Transverse colon (tissue), 4 donors: ENCODE measurements at regions not wholly inside any gene's neighbourhood (a gene's known extent, or its start where the extent isn't known, plus 50 kb on each side); places are given as distances from the start of the nearest gene placed in this dataset.

Experiments used
- DNase-seq: peaks from one replicate; pipeline ENCODE4 v3.0.0-alpha.2; 2019
- H3K27ac ChIP-seq, 4 donors: fragments of 200-600 bp; sonication (generic); 2 replicates each; pipeline ENCODE4 v1.5.1; 2016 to 2018; ENCODE audit warnings: inconsistent platforms in 4 of 4
- H3K27me3 ChIP-seq: fragments of 200-600 bp; sonication (generic); 2 replicates; pipeline ENCODE4 v1.5.1; 2017; ENCODE audit warnings: inconsistent platforms
- H3K36me3 ChIP-seq, 4 donors: fragments of 200-600 bp; sonication (generic); 2 replicates each; pipeline ENCODE4 v1.5.1; 2017 to 2019; ENCODE audit warnings: inconsistent platforms in 4 of 4
- H3K4me1 ChIP-seq, 4 donors: fragments of 200-600 bp; sonication (generic); 2 replicates each; pipeline ENCODE4 v1.5.1; 2017 to 2020; ENCODE audit warnings: inconsistent platforms in 4 of 4
- H3K4me3 ChIP-seq, 4 donors: fragments of 200-600 bp; sonication (generic); 1 replicate in 1 of 4; 2 replicates in 3 of 4; pipeline versions ENCODE4 v1.5.1 to v1.6.1; 2017 to 2019; ENCODE audit warnings: inconsistent platforms in 4 of 4
- H3K9me3 ChIP-seq, 2 donors: fragments of 200-600 bp; sonication (generic); 2 replicates each; pipeline ENCODE4 v1.5.1; 2017 to 2019; ENCODE audit warnings: inconsistent platforms in 2 of 2
- CTCF ChIP-seq, 5 experiments: fragments of 200-600 bp in 3 of 5; fragments of 450-650 bp in 2 of 5; sonication (generic) in 3 of 5; IDR thresholded peaks; 1 replicate in 2 of 5; 2 replicates in 3 of 5; pipeline ENCODE4 v1.5.1; 2016 to 2017; ENCODE audit warnings: antibody characterized with exemption in 5 of 5, inconsistent platforms in 3 of 5, mild to moderate bottlenecking in 2 of 5, moderate library complexity in 1 of 5
- EP300 ChIP-seq: sonication (generic); formaldehyde crosslinking; IDR thresholded peaks from one replicate; pipeline ENCODE4 v1.6.1; 2017; ENCODE audit warnings: antibody characterized with exemption, low read depth
- POLR2A ChIP-seq: fragments of 450-650 bp; IDR thresholded peaks from one replicate; pipeline ENCODE4 v1.6.1; 2016; ENCODE audit warnings: antibody characterized with exemption, mild to moderate bottlenecking, moderate library complexity
- POLR2AphosphoS5 ChIP-seq, 3 donors: sonication (generic); formaldehyde crosslinking; IDR thresholded peaks; one replicate each; pipeline ENCODE4 v1.6.1; 2016; ENCODE audit warnings: antibody characterized with exemption in 3 of 3
- WGBS, 2 donors: methylation state at CpG; one replicate each; pipeline ENCODE4 v1.1.5; 2018; ENCODE audit warnings: low coverage in 1 of 2; 5-methylcytosine and 5-hydroxymethylcytosine counted together
- in situ Hi-C, 4 donors: fragments of 200-750 bp; cut with MboI; loops; one replicate each; pipeline versions ENCODE4 v1.15.0 to v1.15.1; 2017; ENCODE audit warnings: low sequenced_read_pairs in 3 of 4, low pct_ligation_motif_present in 1 of 4, low pct_unique_long_range_greater_than_20kb in 1 of 4
- intact Hi-C: fragments of 100-400 bp; cut with DNase I; formaldehyde crosslinking; loops from one replicate; pipeline ENCODE4 v1.15.1; 2023; ENCODE audit warnings: low total_unique reads

GRCh38 chr11:33630936-33631748 is 69.5 kb downstream of the C11orf91 start:
- no peak for TF ChIP-seq CTCF (IDR thresholded peaks at IDR 0.05)
- no peak for TF ChIP-seq EP300
- TF ChIP-seq POLR2AphosphoS5 (IDR thresholded peaks at IDR 0.05): no peak
- no peak for TF ChIP-seq POLR2A
- H3K9me3 ChIP-seq: no peaks in the 10 kb centered on the region
- DNase-seq: no peak
- intact Hi-C loops: no loop called here
- H3K4me1 ChIP-seq: no peaks in the 10 kb centered on the region
- H3K36me3 ChIP-seq: no peaks in the 10 kb centered on the region
- H3K4me3 ChIP-seq: no peak overlapping the region
- in situ Hi-C loops: no loop called here
- H3K27ac ChIP-seq: no peak overlapping the region
- 77 to 86% methylated on average over 3 to 12 of the region's 12 CpGs for WGBS, 2 donors
- no peaks in the 10 kb centered on the region for H3K27me3 ChIP-seq

DNA sequence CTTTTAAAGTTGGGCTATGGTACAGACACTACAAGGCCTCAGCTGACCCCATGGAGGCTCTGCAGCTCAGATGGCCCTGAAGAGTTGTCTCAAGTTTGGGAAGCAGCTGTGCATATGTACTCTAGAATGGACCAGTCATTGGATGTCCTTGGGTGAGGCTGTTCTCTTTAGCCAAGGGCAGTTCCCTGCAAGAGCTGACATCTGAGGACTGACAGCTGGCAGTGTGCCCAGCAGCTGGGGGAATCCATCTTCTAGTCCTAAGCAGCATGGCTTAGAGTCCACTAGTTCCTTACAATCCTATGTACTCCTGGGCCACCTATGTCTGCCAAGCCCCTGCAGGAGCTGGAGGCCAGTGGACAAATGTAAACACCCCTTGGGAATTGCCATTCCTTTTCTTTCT is 76.5 kb downstream of the C11orf91 start:
- no peaks in the 10 kb centered on the region for H3K36me3 ChIP-seq
- no peaks in the 10 kb centered on the region for H3K9me3 ChIP-seq
- H3K4me3 ChIP-seq: no peak overlapping the region
- H3K4me1 ChIP-seq: no peaks in the 10 kb centered on the region
- no peak for TF ChIP-seq EP300
- TF ChIP-seq CTCF (IDR thresholded peaks at IDR 0.05): no peak
- TF ChIP-seq POLR2A: no peak
- TF ChIP-seq POLR2AphosphoS5 (IDR thresholded peaks at IDR 0.05): no peak
- in situ Hi-C loops (no loop called here), intact Hi-C loops (no loop called here)
- no peak for DNase-seq
- H3K27ac ChIP-seq: no peak overlapping the region
- H3K27me3 ChIP-seq: no peaks in the 10 kb centered on the region

- Histone ChIP-seq H3K9me3 (no peaks in the 10 kb centered on the region), H3K4me3 (no peak overlapping the region), H3K27ac (no peak overlapping the region), H3K36me3 (no peaks in the 10 kb centered on the region), H3K27me3 (no peaks in the 10 kb centered on the region), H3K4me1 (no peaks in the 10 kb centered on the region)
- intact Hi-C loops (no loop called here), in situ Hi-C loops (no loop called here)
- TF ChIP-seq EP300 (no peak), POLR2A (no peak), CTCF (IDR thresholded peaks at IDR 0.05) (no peak), POLR2AphosphoS5 (IDR thresholded peaks at IDR 0.05) (no peak)
- 80 to 85% methylated on average over 5 to 6 of the region's 6 CpGs for WGBS, 2 donors
- no peak for DNase-seq
Observed at GRCh38 chr11:33622806-33623205, 77.8 kb downstream of the C11orf91 start.

DNA sequence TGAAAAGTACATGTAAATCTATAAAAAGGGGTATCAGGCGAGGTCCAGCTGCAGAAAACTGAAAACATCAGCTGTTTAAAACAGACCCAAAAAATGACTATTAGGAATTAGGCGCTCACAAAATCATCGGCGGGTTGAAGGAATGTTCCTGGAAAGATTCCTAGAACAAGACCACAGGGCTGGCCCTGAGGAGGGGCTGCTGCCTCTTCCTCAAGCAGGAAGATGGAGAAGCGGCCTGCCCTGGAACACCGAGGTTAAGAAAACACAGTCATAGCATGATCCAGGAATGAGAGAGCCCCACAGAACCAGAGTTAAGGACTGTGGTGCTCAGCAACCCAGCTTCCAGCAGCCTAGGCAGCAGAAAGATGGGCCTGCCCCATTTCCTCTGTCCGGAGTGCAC is 78.4 kb downstream of the C11orf91 start:
- no peak for DNase-seq
- intact Hi-C loops: no loop called here
- in situ Hi-C loops: no loop called here
- Histone ChIP-seq H3K4me1 (no peaks in the 10 kb centered on the region), H3K36me3 (no peaks in the 10 kb centered on the region), H3K4me3 (no peak overlapping the region), H3K9me3 (no peaks in the 10 kb centered on the region), H3K27ac (no peak overlapping the region), H3K27me3 (no peaks in the 10 kb centered on the region)
- 63 to 86% methylated on average over 6 to 7 of the region's 7 CpGs for WGBS, 2 donors
- TF ChIP-seq POLR2A (no peak), POLR2AphosphoS5 (IDR thresholded peaks at IDR 0.05) (no peak), EP300 (no peak), CTCF (IDR thresholded peaks at IDR 0.05) (no peak)
